ENCODE measurements at regions not wholly inside any gene's neighbourhood (a gene's known extent, or its start where the extent isn't known, plus 50 kb on each side); places are given as distances from the start of the nearest gene placed in this dataset.

GRCh38 chr13:38563739-38564138 lies 123.1 kb upstream of the FREM2 start:
- Histone ChIP-seq H3K36me3 (ENCODE audit: insufficient read depth, low read length) (no peaks in the 10 kb centered on the region), H3K9ac (ENCODE audit: low read depth, low read length) (no peak overlapping the region), H3K4me3 (ENCODE audit: low read depth in 1 of 2, low read length in 2 of 2) (no peak overlapping the region), H3K27ac (ENCODE audit: low read length) (no peak overlapping the region), H2AFZ (ENCODE audit: low read depth, low read length) (no peak overlapping the region), H3K4me1 (ENCODE audit: insufficient read depth, low read length) (no peaks in the 10 kb centered on the region), H3K9me3 (ENCODE audit: insufficient read depth, low read length, severe bottlenecking) (no peaks in the 10 kb centered on the region), H3K79me2 (ENCODE audit: insufficient read depth, low read length) (no peaks in the 10 kb centered on the region), H4K20me1 (ENCODE audit: insufficient read depth, low read length) (no peaks in the 10 kb centered on the region), H3K27me3 (ENCODE audit: insufficient read depth, low read length, poor library complexity) (no peaks in the 10 kb centered on the region), H3K4me2 (ENCODE audit: insufficient read depth, low read length) (no peak overlapping the region)
- ATAC-seq (ENCODE audit: insufficient read depth, low read depth) (no peak), DNase-seq (no peak)
- TF ChIP-seq CTCF (IDR thresholded peaks at IDR 0.05; ENCODE audit: borderline replicate concordance, extremely low read depth, low read length, poor library complexity, severe bottlenecking) (no peak), EZH2 (IDR thresholded peaks at IDR 0.05; ENCODE audit: borderline replicate concordance, low read depth, low read length, severe bottlenecking) (no peak)

DNA sequence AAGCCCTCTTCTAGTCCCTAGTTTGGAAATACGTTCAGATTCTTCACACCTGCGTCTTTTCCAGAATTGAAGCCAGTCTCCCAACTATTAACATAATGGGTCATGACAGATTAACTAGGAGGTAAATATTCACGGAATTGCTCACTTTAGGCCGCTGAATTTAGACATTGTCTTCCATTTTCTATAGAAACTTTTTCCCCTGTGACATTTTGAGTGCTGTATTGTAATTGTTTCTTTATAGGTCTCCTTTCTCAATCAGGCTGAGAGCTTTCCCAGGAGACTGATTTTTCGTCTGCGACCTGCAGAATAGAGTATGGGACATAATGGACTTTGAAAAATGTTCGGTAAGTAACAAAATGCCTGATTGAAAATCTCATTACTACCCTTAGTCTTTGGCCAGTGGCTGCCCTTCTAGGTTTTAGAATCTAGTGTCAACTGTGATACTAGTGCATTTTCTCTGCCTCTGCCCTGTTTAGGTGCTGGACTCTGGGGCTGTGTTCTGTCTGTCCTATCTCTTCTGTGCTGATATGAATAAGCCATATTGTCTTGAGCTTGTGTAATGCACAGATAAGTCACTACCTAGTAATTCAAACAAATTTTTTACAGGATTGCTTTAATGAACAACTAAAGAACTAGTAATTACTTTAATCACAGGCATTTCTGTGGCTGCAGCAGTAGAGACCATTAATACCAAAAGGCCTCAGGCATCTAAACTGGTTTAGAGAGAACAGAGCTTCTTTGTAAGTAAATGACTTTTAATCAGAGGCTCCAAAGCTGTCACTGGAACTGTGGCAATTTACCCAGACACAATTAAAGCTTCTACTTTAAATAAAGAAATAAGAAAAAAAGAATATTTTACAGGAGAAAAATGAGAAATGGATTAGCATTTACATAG lies 122.4 kb upstream of the FREM2 start:
- H3K9ac ChIP-seq (ENCODE audit: low read depth, low read length), result no peak overlapping the region
- no peak overlapping the region for H3K4me3 ChIP-seq (ENCODE audit: low read depth in 1 of 2, low read length in 2 of 2)
- H3K27me3 ChIP-seq (ENCODE audit: insufficient read depth, low read length, poor library complexity), result no peaks in the 10 kb centered on the region
- DNase-seq, result no peak
- H2AFZ ChIP-seq (ENCODE audit: low read depth, low read length), result no peak overlapping the region
- no peaks in the 10 kb centered on the region for H3K79me2 ChIP-seq (ENCODE audit: insufficient read depth, low read length)
- TF ChIP-seq EZH2 (IDR thresholded peaks at IDR 0.05; ENCODE audit: borderline replicate concordance, low read depth, low read length, severe bottlenecking), result no peak
- ATAC-seq (ENCODE audit: insufficient read depth, low read depth), result no peak
- H3K9me3 ChIP-seq (ENCODE audit: insufficient read depth, low read length, severe bottlenecking), result no peaks in the 10 kb centered on the region
- H3K4me2 ChIP-seq (ENCODE audit: insufficient read depth, low read length), result no peak overlapping the region
- H3K27ac ChIP-seq (ENCODE audit: low read length), result no peak overlapping the region
- H3K4me1 ChIP-seq (ENCODE audit: insufficient read depth, low read length), result no peaks in the 10 kb centered on the region
- no peaks in the 10 kb centered on the region for H3K36me3 ChIP-seq (ENCODE audit: insufficient read depth, low read length)
- no peaks in the 10 kb centered on the region for H4K20me1 ChIP-seq (ENCODE audit: insufficient read depth, low read length)

DNA sequence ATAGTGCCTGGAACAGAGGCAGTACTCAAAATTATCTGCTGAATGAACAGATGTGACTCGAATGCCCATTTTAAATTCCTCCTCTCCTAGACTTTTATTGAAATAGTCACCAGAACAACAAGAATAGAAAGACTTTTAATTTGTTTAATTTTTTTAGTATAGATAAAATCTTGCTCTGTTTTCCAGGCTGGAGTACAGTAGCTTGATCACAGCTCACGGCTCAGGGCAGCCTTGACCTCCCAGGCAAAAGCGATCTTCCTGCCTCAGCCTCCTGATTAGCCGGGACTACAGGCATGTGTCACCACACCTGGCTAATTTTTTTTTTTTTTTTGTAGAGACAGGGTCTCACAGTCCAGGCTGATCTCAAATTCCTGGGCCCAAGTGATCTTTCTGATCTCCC lies 120.9 kb upstream of the FREM2 start:
- no peak overlapping the region for H3K4me3 ChIP-seq (ENCODE audit: low read depth in 1 of 2, low read length in 2 of 2)
- no peaks in the 10 kb centered on the region for H3K79me2 ChIP-seq (ENCODE audit: insufficient read depth, low read length)
- ATAC-seq (ENCODE audit: insufficient read depth, low read depth) (no peak), DNase-seq (no peak)
- H3K4me1 ChIP-seq (ENCODE audit: insufficient read depth, low read length), result no peaks in the 10 kb centered on the region
- no peaks in the 10 kb centered on the region for H3K36me3 ChIP-seq (ENCODE audit: insufficient read depth, low read length)
- H3K4me2 ChIP-seq (ENCODE audit: insufficient read depth, low read length), result no peak overlapping the region
- H3K27me3 ChIP-seq (ENCODE audit: insufficient read depth, low read length, poor library complexity), result no peaks in the 10 kb centered on the region
- TF ChIP-seq EZH2 (IDR thresholded peaks at IDR 0.05; ENCODE audit: borderline replicate concordance, low read depth, low read length, severe bottlenecking), result no peak
- no peak for TF ChIP-seq CTCF (IDR thresholded peaks at IDR 0.05; ENCODE audit: borderline replicate concordance, extremely low read depth, low read length, poor library complexity, severe bottlenecking)
- H4K20me1 ChIP-seq (ENCODE audit: insufficient read depth, low read length), result no peaks in the 10 kb centered on the region
- H3K9me3 ChIP-seq (ENCODE audit: insufficient read depth, low read length, severe bottlenecking), result no peaks in the 10 kb centered on the region
- H3K27ac ChIP-seq (ENCODE audit: low read length), result no peak overlapping the region
- no peak overlapping the region for H3K9ac ChIP-seq (ENCODE audit: low read depth, low read length)
- no peak overlapping the region for H2AFZ ChIP-seq (ENCODE audit: low read depth, low read length)

- no peaks in the 10 kb centered on the region for H3K36me3 ChIP-seq (ENCODE audit: insufficient read depth, low read length)
- no peak overlapping the region for H3K4me3 ChIP-seq (ENCODE audit: low read depth in 1 of 2, low read length in 2 of 2)
- H3K9me3 ChIP-seq (ENCODE audit: insufficient read depth, low read length, severe bottlenecking), result no peaks in the 10 kb centered on the region
- H4K20me1 ChIP-seq (ENCODE audit: insufficient read depth, low read length), result no peaks in the 10 kb centered on the region
- H3K4me2 ChIP-seq (ENCODE audit: insufficient read depth, low read length), result no peak overlapping the region
- ATAC-seq (ENCODE audit: insufficient read depth, low read depth) (no peak), DNase-seq (no peak)
- no peak overlapping the region for H2AFZ ChIP-seq (ENCODE audit: low read depth, low read length)
- H3K4me1 ChIP-seq (ENCODE audit: insufficient read depth, low read length), result no peaks in the 10 kb centered on the region
- H3K79me2 ChIP-seq (ENCODE audit: insufficient read depth, low read length), result no peaks in the 10 kb centered on the region
- H3K9ac ChIP-seq (ENCODE audit: low read depth, low read length), result no peak overlapping the region
- H3K27ac ChIP-seq (ENCODE audit: low read length), result no peak overlapping the region
- no peaks in the 10 kb centered on the region for H3K27me3 ChIP-seq (ENCODE audit: insufficient read depth, low read length, poor library complexity)
- TF ChIP-seq EZH2 (IDR thresholded peaks at IDR 0.05; ENCODE audit: borderline replicate concordance, low read depth, low read length, severe bottlenecking), result no peak
- no peak for TF ChIP-seq CTCF (IDR thresholded peaks at IDR 0.05; ENCODE audit: borderline replicate concordance, extremely low read depth, low read length, poor library complexity, severe bottlenecking)
Measured at GRCh38 chr13:38566519-38566918, 120.4 kb upstream of the FREM2 start.
